ENCODE measurements at regions not wholly inside any gene's neighbourhood (a gene's known extent, or its start where the extent isn't known, plus 50 kb on each side); places are given as distances from the start of the nearest gene placed in this dataset.

- Mint-ChIP-seq H3K9me3 (no peaks in the 10 kb centered on the region), H3K27me3 (no peaks in the 10 kb centered on the region), H3K4me1 (ENCODE audit: unreplicated experiment) (no peaks in the 10 kb centered on the region), H3K27ac (no peak overlapping the region), H3K36me3 (no peaks in the 10 kb centered on the region), H3K4me3 (no peak overlapping the region)
- TF ChIP-seq CTCF (conservative IDR thresholded peaks at IDR 0.05), result no peak
- no peak for DNase-seq (ENCODE audit: extremely low spot score, unreplicated experiment)
Observed at GRCh38 chr6:95099410-95099809, 477.9 kb upstream of the MANEA start.

- no peaks in the 10 kb centered on the region for H3K27me3 Mint-ChIP-seq
- H3K27ac Mint-ChIP-seq, result no peak overlapping the region
- H3K36me3 Mint-ChIP-seq, result no peaks in the 10 kb centered on the region
- no peak for TF ChIP-seq CTCF (conservative IDR thresholded peaks at IDR 0.05)
- no peak overlapping the region for H3K4me3 Mint-ChIP-seq
- H3K9me3 Mint-ChIP-seq, result no peaks in the 10 kb centered on the region
- no peaks in the 10 kb centered on the region for H3K4me1 Mint-ChIP-seq (ENCODE audit: unreplicated experiment)
- DNase-seq (ENCODE audit: extremely low spot score, unreplicated experiment), result no peak
Observed at GRCh38 chr6:95109212-95109611, 468.1 kb upstream of the MANEA start.

- TF ChIP-seq CTCF (conservative IDR thresholded peaks at IDR 0.05), result no peak
- no peaks in the 10 kb centered on the region for H3K4me1 Mint-ChIP-seq (ENCODE audit: unreplicated experiment)
Observed at GRCh38 chr6:95110767-95111166, 466.6 kb upstream of the MANEA start.

GRCh38 chr6:95117236-95117635 lies 460.1 kb upstream of the MANEA start:
- TF ChIP-seq CTCF (conservative IDR thresholded peaks at IDR 0.05), result no peak
- Mint-ChIP-seq H3K4me1 (ENCODE audit: unreplicated experiment) (no peaks in the 10 kb centered on the region), H3K36me3 (no peaks in the 10 kb centered on the region), H3K9me3 (no peaks in the 10 kb centered on the region), H3K4me3 (no peak overlapping the region), H3K27me3 (no peaks in the 10 kb centered on the region), H3K27ac (no peak overlapping the region)
- no peak for DNase-seq (ENCODE audit: extremely low spot score, unreplicated experiment)

More at GRCh38 chr6:95110767-95111166, 466.6 kb upstream of the MANEA start:
- DNase-seq (ENCODE audit: extremely low spot score, unreplicated experiment), result no peak
- H3K27me3 Mint-ChIP-seq, result no peaks in the 10 kb centered on the region
- no peak overlapping the region for H3K4me3 Mint-ChIP-seq
- H3K36me3 Mint-ChIP-seq, result no peaks in the 10 kb centered on the region
- H3K27ac Mint-ChIP-seq, result no peak overlapping the region
- H3K9me3 Mint-ChIP-seq, result no peaks in the 10 kb centered on the region

- no peaks in the 10 kb centered on the region for H3K4me1 Mint-ChIP-seq (ENCODE audit: unreplicated experiment)
- no peak overlapping the region for H3K27ac Mint-ChIP-seq
- H3K36me3 Mint-ChIP-seq, result no peaks in the 10 kb centered on the region
- no peak overlapping the region for H3K4me3 Mint-ChIP-seq
- no peaks in the 10 kb centered on the region for H3K9me3 Mint-ChIP-seq
- DNase-seq (ENCODE audit: extremely low spot score, unreplicated experiment), result no peak
- TF ChIP-seq CTCF (conservative IDR thresholded peaks at IDR 0.05), result no peak
- no peaks in the 10 kb centered on the region for H3K27me3 Mint-ChIP-seq
Observed at GRCh38 chr6:95119927-95120326, 457.4 kb upstream of the MANEA start.

GRCh38 chr6:95120984-95121383 lies 456.4 kb upstream of the MANEA start:
- Mint-ChIP-seq H3K9me3 (no peaks in the 10 kb centered on the region), H3K27ac (no peak overlapping the region), H3K36me3 (no peaks in the 10 kb centered on the region), H3K4me3 (peak overlapping the region; percentile 12), H3K4me1 (ENCODE audit: unreplicated experiment) (no peaks in the 10 kb centered on the region), H3K27me3 (no peaks in the 10 kb centered on the region)
- TF ChIP-seq CTCF (conservative IDR thresholded peaks at IDR 0.05), result no peak
- DNase-seq (ENCODE audit: extremely low spot score, unreplicated experiment), result no peak

Measured in type B pancreatic cell (in vitro differentiated cells).